RWPE2 (cell line): ENCODE measurements at regions not wholly inside any gene's neighbourhood (a gene's known extent, or its start where the extent isn't known, plus 50 kb on each side); places are given as distances from the start of the nearest gene placed in this dataset.
A peak's percentile ranks its signal among the peaks of the same experiment; 100 is the strongest.

ENCODE experiments used
- ATAC-seq: fragments of 200-7000 bp; cut with Tn5 transposase; 3 replicates; pipeline ENCODE4 v1.9.1; 2021; ENCODE audit warnings: low read depth
- DNase-seq: peaks from one replicate; pipeline ENCODE4 v3.0.0-alpha.2; 2020; ENCODE audit warnings: low spot score
- H3K27ac ChIP-seq: fragments of 450-650 bp; 2 replicates; pipeline ENCODE4 v1.5.1; 2017; ENCODE audit warnings: mild to moderate bottlenecking; ENCODE audit not compliant: poor library complexity, severe bottlenecking
- H3K27me3 ChIP-seq: fragments of 250-450 bp; sonication (Bioruptor Pico); 2 replicates; pipeline ENCODE4 v1.5.1; 2021; ENCODE audit warnings: mild to moderate bottlenecking, moderate library complexity; ENCODE audit not compliant: insufficient read depth, poor library complexity, severe bottlenecking
- H3K36me3 ChIP-seq: fragments of 250-450 bp; sonication (Bioruptor Pico); 2 replicates; pipeline ENCODE4 v1.5.1; 2020; ENCODE audit warnings: low read depth, mild to moderate bottlenecking, moderate library complexity
- H3K4me1 ChIP-seq: fragments of 250-450 bp; sonication (Bioruptor Pico); 2 replicates; pipeline ENCODE4 v1.5.1; 2021; ENCODE audit warnings: mild to moderate bottlenecking, moderate library complexity; ENCODE audit not compliant: insufficient read depth, poor library complexity, severe bottlenecking
- H3K4me3 ChIP-seq: fragments of 250-450 bp; sonication (Bioruptor Pico); 2 replicates; pipeline ENCODE4 v1.5.1; 2021; ENCODE audit warnings: mild to moderate bottlenecking, moderate library complexity; ENCODE audit not compliant: severe bottlenecking
- H3K9me3 ChIP-seq: fragments of 250-450 bp; sonication (Bioruptor Pico); 2 replicates; pipeline ENCODE4 v1.5.1; 2021; ENCODE audit warnings: mild to moderate bottlenecking, moderate library complexity; ENCODE audit not compliant: severe bottlenecking
- CTCF ChIP-seq: fragments of 450-650 bp; IDR thresholded peaks from one replicate; pipeline ENCODE4 v1.5.1; 2017; ENCODE audit warnings: mild to moderate bottlenecking, moderate library complexity; ENCODE audit not compliant: poor library complexity, severe bottlenecking

DNA sequence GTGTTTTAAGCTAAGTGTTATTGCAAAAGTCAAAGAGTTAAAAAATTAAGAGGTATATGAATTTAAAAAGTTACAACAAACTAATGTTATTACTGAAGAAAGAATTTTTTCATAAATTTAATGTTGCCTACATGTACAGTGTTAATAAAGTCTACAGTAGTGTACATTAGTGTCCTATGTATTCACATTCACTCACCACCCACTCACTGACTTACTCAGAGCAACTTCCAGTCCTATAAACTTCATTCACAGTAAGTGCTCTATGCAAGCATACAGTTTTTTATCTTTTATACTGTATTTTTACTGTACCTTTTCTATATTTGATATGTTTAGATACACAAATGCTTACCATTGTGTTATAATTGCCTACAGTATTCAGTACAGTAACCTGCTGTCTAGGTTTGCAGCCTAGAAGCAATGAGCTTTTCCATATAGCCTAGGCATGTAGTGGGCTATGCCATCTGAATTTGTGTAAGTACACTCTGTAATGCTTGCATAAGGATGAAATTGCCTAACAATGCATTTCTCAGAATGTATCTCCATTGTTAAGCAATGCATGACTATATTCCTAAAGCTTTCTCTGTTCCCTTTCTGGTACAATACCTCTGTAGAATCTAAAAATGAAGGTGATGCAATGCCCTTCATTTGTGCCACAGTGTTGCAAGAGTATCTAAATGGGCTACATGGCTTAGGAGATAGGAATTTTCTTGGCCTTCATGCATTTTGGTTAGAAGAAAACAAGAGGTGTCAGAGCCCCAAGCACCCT lies 370.8 kb upstream of the NT5C1B start:
- Histone ChIP-seq H3K27ac (no peak overlapping the region), H3K27me3 (no peaks in the 10 kb centered on the region), H3K36me3 (no peaks in the 10 kb centered on the region), H3K9me3 (no peaks in the 10 kb centered on the region), H3K4me1 (peaks cover 5% of the 10 kb centered on the region), H3K4me3 (no peak overlapping the region)
- DNase-seq (no peak), ATAC-seq (peak; percentile 94)
- TF ChIP-seq CTCF: no peak

DNA sequence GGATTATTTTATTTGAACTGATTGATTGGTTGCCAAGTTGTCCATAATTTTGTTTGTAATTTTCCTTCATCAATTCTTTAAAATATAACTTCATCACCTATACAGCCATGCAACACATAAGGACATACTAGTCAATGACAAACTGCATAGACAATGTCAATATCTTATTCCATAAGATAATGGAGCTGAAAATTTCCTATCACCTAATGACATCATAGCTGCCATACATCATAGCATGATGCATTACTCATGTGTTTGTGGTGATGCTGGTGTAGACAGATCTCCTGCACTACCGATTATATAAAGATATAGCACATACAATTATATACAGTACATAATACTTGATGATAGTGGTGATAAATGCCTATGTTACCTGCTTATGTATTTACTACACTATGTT lies 369.8 kb upstream of the NT5C1B start:
- peaks cover 5% of the 10 kb centered on the region for H3K4me1 ChIP-seq
- no peak overlapping the region for H3K4me3 ChIP-seq
- ATAC-seq (no peak), DNase-seq (no peak)
- no peak overlapping the region for H3K27ac ChIP-seq
- no peak for TF ChIP-seq CTCF
- H3K9me3 ChIP-seq: no peaks in the 10 kb centered on the region
- no peaks in the 10 kb centered on the region for H3K36me3 ChIP-seq
- no peaks in the 10 kb centered on the region for H3K27me3 ChIP-seq

GRCh38 chr2:18957909-18958308 lies 368.5 kb upstream of the NT5C1B start:
- Histone ChIP-seq H3K27me3 (no peaks in the 10 kb centered on the region), H3K9me3 (no peaks in the 10 kb centered on the region), H3K27ac (no peak overlapping the region), H3K36me3 (no peaks in the 10 kb centered on the region), H3K4me3 (no peak overlapping the region), H3K4me1 (peaks cover 5% of the 10 kb centered on the region)
- no peak for TF ChIP-seq CTCF
- no peak for DNase-seq
- ATAC-seq: no peak

- ATAC-seq: peak; percentile 61; the same call in 1 of the 3 replicates
- H3K9me3 ChIP-seq: no peaks in the 10 kb centered on the region
- H3K27ac ChIP-seq: no peak overlapping the region
- DNase-seq: no peak
- no peaks in the 10 kb centered on the region for H3K36me3 ChIP-seq
- TF ChIP-seq CTCF: no peak
- no peaks in the 10 kb centered on the region for H3K27me3 ChIP-seq
- H3K4me1 ChIP-seq: no peaks in the 10 kb centered on the region
- no peak overlapping the region for H3K4me3 ChIP-seq
Observed at GRCh38 chr2:18950361-18950851, 361.0 kb upstream of the NT5C1B start.

GRCh38 chr2:18949871-18950270 lies 360.5 kb upstream of the NT5C1B start:
- no peak overlapping the region for H3K27ac ChIP-seq
- no peaks in the 10 kb centered on the region for H3K36me3 ChIP-seq
- no peaks in the 10 kb centered on the region for H3K4me1 ChIP-seq
- DNase-seq (no peak), ATAC-seq (no peak)
- no peak for TF ChIP-seq CTCF
- H3K4me3 ChIP-seq: no peak overlapping the region
- no peaks in the 10 kb centered on the region for H3K9me3 ChIP-seq
- H3K27me3 ChIP-seq: no peaks in the 10 kb centered on the region
